Adrenal gland (tissue), 5 donors: ENCODE measurements at regions not wholly inside any gene's neighbourhood (a gene's known extent, or its start where the extent isn't known, plus 50 kb on each side); places are given as distances from the start of the nearest gene placed in this dataset.

ENCODE experiments used
- CTCF ChIP-seq, 6 experiments: fragments of 450-650 bp in 4 of 6; fragments of 200-600 bp in 2 of 6; sonication (generic) in 1 of 6; IDR thresholded peaks; 1 replicate in 5 of 6; 2 replicates in 1 of 6; pipeline versions ENCODE4 v1.5.1 to v1.8.0; 2016 to 2021; ENCODE audit warnings: antibody characterized with exemption in 6 of 6, mild to moderate bottlenecking in 2 of 6, moderate library complexity in 1 of 6
- POLR2A ChIP-seq, 2 donors: fragments of 450-650 bp; IDR thresholded peaks; one replicate each; pipeline ENCODE4 v1.6.1; 2017; ENCODE audit warnings: antibody characterized with exemption in 2 of 2, mild to moderate bottlenecking in 2 of 2, moderate library complexity in 1 of 2
- donor health status: DM: no; HTN: no; CAD: no.

- TF ChIP-seq CTCF (IDR thresholded peaks at IDR 0.05) (no peak), POLR2A (IDR thresholded peaks at IDR 0.05) (no peak)
Observed at GRCh38 chr3:146709969-146710368, 104.8 kb upstream of the PLSCR5 start.
